Naive B cell (primary cell): ENCODE measurements at regions not wholly inside any gene's neighbourhood (a gene's known extent, or its start where the extent isn't known, plus 50 kb on each side); places are given as distances from the start of the nearest gene placed in this dataset.

ENCODE experiments used
- ATAC-seq, 2 donors: fragments of 150-1000 bp; cut with Tn5 transposase; 2 replicates each; pipeline ENCODE4 v1.10.0; 2021; ENCODE audit warnings: low read depth in 2 of 2, mild to moderate bottlenecking in 2 of 2, moderate library complexity in 2 of 2
- DNase-seq: peaks from one replicate; pipeline ENCODE4 v3.0.0; 2022
- H3K27ac Mint-ChIP-seq, 6 donors: one replicate each; pipeline ENCODE4 v1.8.0; 2020 to 2022; ENCODE audit warnings: mild to moderate bottlenecking in 6 of 6, mixed read lengths in 6 of 6, moderate library complexity in 5 of 6, inconsistent platforms in 2 of 6
- H3K27me3 Mint-ChIP-seq, 3 donors: one replicate each; pipeline ENCODE4 v1.8.0; 2021 to 2022; ENCODE audit warnings: mixed read lengths in 3 of 3, mild to moderate bottlenecking in 1 of 3
- H3K36me3 Mint-ChIP-seq, 2 donors: one replicate each; pipeline ENCODE4 v1.8.0; 2020 to 2022; ENCODE audit warnings: mixed read lengths in 2 of 2, inconsistent platforms in 1 of 2, mild to moderate bottlenecking in 1 of 2
- H3K4me1 Mint-ChIP-seq, 3 donors: one replicate each; pipeline ENCODE4 v1.8.0; 2020 to 2022; ENCODE audit warnings: mixed read lengths in 3 of 3, inconsistent platforms in 1 of 3, mild to moderate bottlenecking in 1 of 3, moderate library complexity in 1 of 3
- H3K4me3 Mint-ChIP-seq, 8 donors: one replicate each; pipeline ENCODE4 v1.8.0; 2020 to 2022; ENCODE audit warnings: mild to moderate bottlenecking in 8 of 8, mixed read lengths in 8 of 8, moderate library complexity in 8 of 8, inconsistent platforms in 2 of 8
- H3K9me3 Mint-ChIP-seq, 7 donors: one replicate each; pipeline ENCODE4 v1.8.0; 2020 to 2022; ENCODE audit warnings: mixed read lengths in 7 of 7, mild to moderate bottlenecking in 5 of 7, inconsistent platforms in 2 of 7, moderate library complexity in 1 of 7

DNA sequence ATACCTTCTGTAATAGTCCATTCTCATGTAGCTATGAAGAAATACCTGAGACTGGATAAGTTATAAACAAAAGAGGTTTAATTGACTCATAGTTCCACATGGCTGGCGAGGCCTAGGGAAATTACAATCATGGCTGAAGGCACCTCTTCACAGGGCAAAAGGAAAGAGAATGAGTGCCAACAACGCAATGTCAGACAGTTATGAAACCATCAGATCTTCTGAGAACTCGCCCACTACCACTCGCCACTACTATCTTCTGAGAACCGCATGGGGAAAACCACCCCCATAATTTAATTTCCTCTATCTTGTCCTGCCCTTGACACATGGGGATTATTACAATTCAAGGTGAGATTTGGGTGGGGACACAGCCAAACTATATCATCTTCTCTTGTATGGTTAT lies 406.8 kb upstream of the CBLB start:
- no peak overlapping the region for H3K4me3 Mint-ChIP-seq
- no peaks in the 10 kb centered on the region for H3K27me3 Mint-ChIP-seq
- DNase-seq (no peak), ATAC-seq (no peak)
- peaks cover 8 to 18% of the 10 kb centered on the region in 2 donors for H3K36me3 Mint-ChIP-seq
- peaks cover 1 to 13% (median 5%) of the 10 kb centered on the region in 7 donors for H3K9me3 Mint-ChIP-seq
- no peak overlapping the region for H3K27ac Mint-ChIP-seq
- peaks cover 25 to 29% (median 28%) of the 10 kb centered on the region in 3 donors for H3K4me1 Mint-ChIP-seq

DNA sequence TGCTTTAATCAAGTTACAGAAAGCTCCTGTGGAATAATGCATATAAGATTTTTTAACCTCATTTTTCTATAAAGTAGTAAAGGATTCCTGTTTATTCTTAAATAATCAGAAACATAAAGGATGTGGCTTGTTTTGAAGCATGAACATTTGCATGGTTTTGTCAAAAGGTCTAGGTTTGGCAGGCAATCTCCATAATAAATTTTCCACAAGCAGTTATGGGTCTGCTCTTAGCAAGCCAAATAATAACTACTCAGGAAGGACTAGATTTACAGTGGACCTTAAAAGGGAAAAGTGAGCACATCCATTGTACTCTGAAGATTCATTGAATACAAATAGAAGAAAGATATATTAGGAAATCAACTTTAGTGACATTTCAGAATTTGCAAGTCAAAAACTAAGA lies 407.3 kb upstream of the CBLB start:
- peaks cover 1 to 13% (median 5%) of the 10 kb centered on the region in 7 donors for H3K9me3 Mint-ChIP-seq
- no peak overlapping the region for H3K4me3 Mint-ChIP-seq
- ATAC-seq (no peak), DNase-seq (no peak)
- H3K27me3 Mint-ChIP-seq = no peaks in the 10 kb centered on the region
- H3K36me3 Mint-ChIP-seq = peaks cover 8 to 18% of the 10 kb centered on the region in 2 donors
- peaks cover 23 to 24% (median 23%) of the 10 kb centered on the region in 3 donors for H3K4me1 Mint-ChIP-seq
- H3K27ac Mint-ChIP-seq = peak overlapping the region in 1 of 6 donors; percentile 23

DNA sequence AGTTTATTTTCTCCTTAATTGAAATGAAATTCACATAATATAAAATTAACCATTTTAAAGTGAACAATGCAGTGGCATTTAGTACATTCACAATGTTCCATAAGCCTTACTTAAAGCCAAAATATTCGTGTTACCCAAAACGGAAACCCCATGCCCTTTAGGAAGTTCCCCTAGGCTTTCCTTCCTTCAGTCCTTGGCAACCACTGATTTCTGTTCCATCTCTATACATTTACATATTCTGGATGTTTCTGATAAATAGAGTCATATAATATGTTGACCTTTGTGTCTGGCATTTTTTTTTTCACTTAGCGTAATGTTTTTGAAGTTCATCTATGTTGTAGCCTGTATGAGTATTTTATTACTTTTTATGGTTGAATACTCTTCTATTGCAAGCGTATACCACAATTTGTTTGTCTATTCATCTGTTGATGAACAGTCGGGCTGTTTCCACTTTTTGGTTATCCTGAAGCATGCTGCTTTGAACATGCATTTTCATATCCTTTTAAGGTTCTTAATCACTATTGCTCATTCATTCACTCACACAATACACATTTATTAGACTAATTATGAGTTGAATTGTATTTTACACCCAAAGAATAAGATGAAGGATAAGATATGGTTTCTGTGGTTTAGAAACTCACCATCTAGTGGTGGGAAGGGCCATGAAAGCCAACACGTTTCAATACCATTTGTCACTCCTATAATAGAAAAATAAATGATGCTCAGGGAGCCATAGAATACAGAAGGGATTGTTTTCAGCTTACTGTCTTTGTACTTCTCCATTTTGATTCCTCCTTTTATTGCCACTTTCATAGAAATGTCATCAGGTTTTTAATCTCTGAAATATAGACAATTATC lies 408.2 kb upstream of the CBLB start:
- H3K27ac Mint-ChIP-seq = peak overlapping the region in 1 of 6 donors; percentile 16
- no peaks in the 10 kb centered on the region for H3K27me3 Mint-ChIP-seq
- peaks cover 8 to 18% of the 10 kb centered on the region in 2 donors for H3K36me3 Mint-ChIP-seq
- ATAC-seq = no peak
- DNase-seq = no peak
- peaks cover 1 to 13% (median 5%) of the 10 kb centered on the region in 7 donors for H3K9me3 Mint-ChIP-seq
- no peak overlapping the region for H3K4me3 Mint-ChIP-seq
- peaks cover 16 to 20% (median 17%) of the 10 kb centered on the region in 3 donors for H3K4me1 Mint-ChIP-seq

DNA sequence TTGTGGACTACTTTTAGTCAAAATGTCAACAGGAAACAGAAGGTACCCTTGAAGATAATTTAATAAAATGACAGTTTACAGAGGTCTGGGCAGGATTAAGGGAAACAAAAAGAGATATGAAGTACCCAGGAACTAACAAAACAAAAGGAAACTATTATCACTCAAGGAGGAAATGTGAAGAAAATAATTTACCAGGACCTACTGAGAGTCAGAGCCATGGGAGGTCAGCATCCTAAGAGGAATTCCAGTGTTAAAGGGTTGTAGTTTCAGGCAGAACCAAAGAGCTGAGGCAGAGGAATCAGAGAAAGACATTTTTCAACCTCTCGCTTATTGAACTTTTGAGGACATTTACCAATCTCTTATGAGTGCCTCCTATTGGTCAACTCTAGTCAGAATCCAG lies 408.9 kb upstream of the CBLB start:
- H3K4me3 Mint-ChIP-seq = no peak overlapping the region
- H3K4me1 Mint-ChIP-seq = peaks cover 16 to 20% (median 17%) of the 10 kb centered on the region in 3 donors
- ATAC-seq (no peak), DNase-seq (no peak)
- peaks cover 12 to 18% of the 10 kb centered on the region in 2 donors for H3K36me3 Mint-ChIP-seq
- H3K9me3 Mint-ChIP-seq = peaks cover 1 to 13% (median 5%) of the 10 kb centered on the region in 7 donors
- H3K27me3 Mint-ChIP-seq = no peaks in the 10 kb centered on the region
- H3K27ac Mint-ChIP-seq = no peak overlapping the region

DNA sequence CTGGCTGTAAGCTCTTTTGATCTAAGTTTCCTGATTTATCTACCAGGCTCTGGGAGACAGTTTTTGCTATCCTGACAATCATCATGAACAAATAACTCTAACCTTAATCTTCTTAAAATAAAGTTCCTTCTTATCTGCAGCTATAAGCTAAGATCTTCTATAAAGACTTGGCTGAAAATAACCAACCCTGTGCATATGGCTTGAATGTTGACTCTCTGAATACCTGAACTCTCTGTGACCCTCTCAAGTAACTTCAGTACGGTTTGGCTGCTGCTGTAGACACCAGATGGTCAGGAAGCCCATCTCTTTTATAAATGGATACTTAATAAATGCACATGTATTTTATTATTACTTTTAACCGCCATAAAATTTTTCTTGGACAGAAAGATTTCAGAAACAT lies 412.4 kb upstream of the CBLB start:
- Mint-ChIP-seq H3K9me3 (peaks cover 0 to 5% (median 0%) of the 10 kb centered on the region in 7 donors), H3K4me3 (no peak overlapping the region), H3K27me3 (peaks cover 0 to 4% (median 0%) of the 10 kb centered on the region in 3 donors), H3K36me3 (peaks cover 7 to 8% of the 10 kb centered on the region in 2 donors), H3K27ac (no peak overlapping the region), H3K4me1 (peaks cover 16 to 19% (median 17%) of the 10 kb centered on the region in 3 donors)
- ATAC-seq = no peak
- DNase-seq = no peak

DNA sequence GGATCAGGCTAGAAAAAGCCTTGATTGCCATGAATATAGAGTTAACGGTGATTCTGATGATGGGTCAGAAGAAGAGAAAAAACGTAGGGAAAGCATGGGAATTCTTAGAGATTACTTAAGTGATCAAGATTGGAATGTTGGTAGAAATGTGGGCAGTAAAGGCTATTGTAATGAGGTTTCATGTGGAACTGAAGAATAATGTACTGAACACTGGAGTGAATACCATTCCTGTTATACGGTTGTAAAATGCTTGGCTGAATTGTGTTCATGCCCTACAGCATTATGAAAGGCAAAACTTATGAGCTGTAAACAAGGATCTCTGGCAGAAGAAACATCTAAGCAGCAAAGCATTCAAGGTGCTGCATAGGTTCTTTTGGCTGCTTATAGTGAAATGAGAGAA lies 414.1 kb upstream of the CBLB start:
- ATAC-seq (no peak), DNase-seq (no peak)
- H3K9me3 Mint-ChIP-seq = peaks cover 0 to 10% (median 0%) of the 10 kb centered on the region in 7 donors
- H3K27me3 Mint-ChIP-seq = peaks cover 0 to 4% (median 0%) of the 10 kb centered on the region in 3 donors
- H3K27ac Mint-ChIP-seq = no peak overlapping the region
- H3K36me3 Mint-ChIP-seq = peaks cover 5 to 8% of the 10 kb centered on the region in 2 donors
- no peak overlapping the region for H3K4me3 Mint-ChIP-seq
- H3K4me1 Mint-ChIP-seq = peaks cover 3 to 5% (median 5%) of the 10 kb centered on the region in 3 donors

DNA sequence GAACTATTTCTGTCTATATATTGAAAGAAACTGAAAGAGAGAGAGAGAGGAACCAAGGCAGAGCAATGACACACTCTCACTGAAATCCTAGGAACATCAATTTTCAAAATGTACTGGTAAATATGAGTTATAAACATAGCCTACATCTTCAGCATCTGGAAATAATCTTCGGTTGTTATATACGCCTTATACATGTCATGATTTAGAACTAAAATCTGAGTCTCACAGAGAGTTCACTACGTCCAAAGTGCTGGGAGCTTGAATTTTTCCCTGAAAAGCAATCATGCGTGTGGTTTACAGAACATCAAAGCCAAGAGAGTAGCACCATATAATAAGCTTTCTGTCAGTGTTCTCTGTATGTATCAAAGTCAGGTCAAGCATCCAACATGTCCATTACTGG lies 420.0 kb upstream of the CBLB start:
- H3K4me1 Mint-ChIP-seq = peaks cover 5 to 7% (median 7%) of the 10 kb centered on the region in 3 donors
- H3K36me3 Mint-ChIP-seq = no peaks in the 10 kb centered on the region
- DNase-seq = no peak
- H3K27ac Mint-ChIP-seq = no peak overlapping the region
- no peak overlapping the region for H3K4me3 Mint-ChIP-seq
- H3K27me3 Mint-ChIP-seq = peaks cover 0 to 4% (median 0%) of the 10 kb centered on the region in 3 donors
- ATAC-seq = no peak
- peaks cover 0 to 7% (median 0%) of the 10 kb centered on the region in 7 donors for H3K9me3 Mint-ChIP-seq

DNA sequence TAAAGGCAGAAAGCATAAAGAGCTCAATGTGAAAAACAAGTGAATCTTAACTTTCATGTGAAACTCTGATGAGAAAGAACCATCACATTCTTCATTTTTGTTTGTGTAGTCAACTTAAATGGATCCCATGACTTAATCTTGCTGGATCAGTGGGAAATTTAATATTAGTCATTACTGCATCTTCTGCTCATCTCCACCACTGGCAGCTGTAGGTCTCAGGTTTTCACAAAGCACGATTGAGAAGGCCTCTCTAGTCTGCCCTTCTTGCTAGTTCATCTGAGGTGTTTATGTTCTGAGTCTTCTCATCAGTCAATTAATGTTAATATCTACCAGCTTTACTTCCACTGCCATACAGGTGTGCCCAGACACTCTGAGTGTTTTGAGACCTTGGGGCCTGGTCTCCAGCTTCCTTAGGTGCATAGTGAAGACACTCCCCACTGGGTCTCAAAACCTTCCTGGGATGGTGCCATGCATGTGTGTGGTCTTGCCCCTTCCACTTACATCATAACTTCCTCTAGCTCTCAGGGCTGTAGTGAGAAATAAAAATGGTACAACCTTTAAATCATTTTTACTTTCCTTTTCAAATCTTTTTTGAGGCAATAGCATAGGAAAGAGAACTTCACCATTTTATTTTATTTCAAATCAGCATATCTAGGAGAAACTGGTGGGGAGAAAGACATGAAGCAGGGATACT lies 421.6 kb upstream of the CBLB start:
- Mint-ChIP-seq H3K36me3 (no peaks in the 10 kb centered on the region), H3K27ac (peak overlapping the region in 3 of 6 donors; percentile 10 to 42 (median 14)), H3K9me3 (peaks cover 0 to 5% (median 0%) of the 10 kb centered on the region in 7 donors), H3K4me3 (no peak overlapping the region), H3K27me3 (no peaks in the 10 kb centered on the region), H3K4me1 (peaks cover 5 to 7% (median 7%) of the 10 kb centered on the region in 3 donors)
- DNase-seq (no peak), ATAC-seq (no peak)

DNA sequence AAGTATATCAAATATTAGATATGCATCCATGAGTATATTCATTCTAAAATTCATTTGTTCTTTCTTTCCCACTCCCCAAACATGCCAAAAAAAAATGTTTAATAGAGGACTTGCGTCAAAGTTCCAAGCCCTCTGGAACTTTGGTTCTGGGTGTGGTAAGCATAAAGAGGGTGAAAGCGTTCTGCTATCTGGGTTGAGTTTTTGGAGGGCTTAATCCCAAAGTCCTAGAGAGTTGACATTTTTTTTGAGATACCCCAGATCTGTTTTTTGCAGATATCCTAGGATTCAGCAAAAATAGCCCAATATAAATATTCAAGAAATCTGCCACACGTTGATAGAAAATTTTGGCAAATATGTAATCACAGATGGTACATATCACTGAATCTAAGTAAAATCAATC lies 424.3 kb upstream of the CBLB start:
- peaks cover 5 to 7% (median 7%) of the 10 kb centered on the region in 3 donors for H3K4me1 Mint-ChIP-seq
- no peak overlapping the region for H3K4me3 Mint-ChIP-seq
- no peak for DNase-seq
- ATAC-seq = no peak
- H3K27ac Mint-ChIP-seq = no peak overlapping the region
- no peaks in the 10 kb centered on the region for H3K27me3 Mint-ChIP-seq
- no peaks in the 10 kb centered on the region for H3K36me3 Mint-ChIP-seq
- no peaks in the 10 kb centered on the region for H3K9me3 Mint-ChIP-seq

DNA sequence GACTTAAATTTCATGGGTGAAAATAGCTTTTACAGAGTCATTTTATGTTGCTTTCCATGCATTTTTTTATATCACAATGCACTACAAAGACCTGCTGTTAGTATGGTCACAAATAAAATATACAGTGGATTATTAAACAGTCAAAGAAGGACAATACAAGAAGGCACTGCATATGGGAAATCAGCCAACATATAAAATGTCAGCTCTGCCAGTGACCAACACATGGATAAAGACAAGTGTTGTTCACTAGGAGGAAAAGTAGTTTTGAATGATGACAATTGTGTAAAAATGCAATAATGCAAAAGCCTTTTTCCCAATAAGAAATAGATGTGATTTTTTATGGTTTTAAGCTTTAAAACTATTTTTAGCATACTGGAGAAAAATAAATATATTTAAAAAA lies 425.3 kb upstream of the CBLB start:
- Mint-ChIP-seq H3K27ac (no peak overlapping the region), H3K36me3 (no peaks in the 10 kb centered on the region), H3K9me3 (no peaks in the 10 kb centered on the region), H3K27me3 (no peaks in the 10 kb centered on the region), H3K4me3 (no peak overlapping the region), H3K4me1 (peaks cover 5 to 7% (median 7%) of the 10 kb centered on the region in 3 donors)
- DNase-seq (no peak), ATAC-seq (no peak)

DNA sequence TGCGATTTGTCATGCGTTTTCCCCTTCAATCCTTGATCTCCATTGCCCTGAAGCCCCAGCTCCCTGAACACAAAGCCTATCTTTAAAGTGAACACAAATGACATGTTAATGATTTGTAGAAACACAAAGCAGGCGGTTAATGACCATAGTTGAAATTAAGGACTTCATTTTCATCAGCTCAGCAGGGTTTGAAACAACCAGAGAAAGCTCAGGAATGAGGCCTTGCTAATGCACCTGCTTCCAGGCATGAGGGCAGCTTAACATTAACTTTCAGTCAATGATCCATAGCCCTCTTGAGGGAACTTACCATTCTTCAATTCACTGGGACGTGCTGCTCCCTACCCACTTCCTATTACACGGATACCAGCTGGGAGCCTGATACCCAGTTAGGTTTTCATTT lies 427.2 kb upstream of the CBLB start:
- Mint-ChIP-seq H3K4me3 (no peak overlapping the region), H3K4me1 (peaks cover 0 to 3% (median 0%) of the 10 kb centered on the region in 3 donors), H3K9me3 (no peaks in the 10 kb centered on the region), H3K36me3 (no peaks in the 10 kb centered on the region), H3K27ac (peak overlapping the region in 1 of 6 donors; percentile 47), H3K27me3 (no peaks in the 10 kb centered on the region)
- no peak for DNase-seq
- no peak for ATAC-seq

DNA sequence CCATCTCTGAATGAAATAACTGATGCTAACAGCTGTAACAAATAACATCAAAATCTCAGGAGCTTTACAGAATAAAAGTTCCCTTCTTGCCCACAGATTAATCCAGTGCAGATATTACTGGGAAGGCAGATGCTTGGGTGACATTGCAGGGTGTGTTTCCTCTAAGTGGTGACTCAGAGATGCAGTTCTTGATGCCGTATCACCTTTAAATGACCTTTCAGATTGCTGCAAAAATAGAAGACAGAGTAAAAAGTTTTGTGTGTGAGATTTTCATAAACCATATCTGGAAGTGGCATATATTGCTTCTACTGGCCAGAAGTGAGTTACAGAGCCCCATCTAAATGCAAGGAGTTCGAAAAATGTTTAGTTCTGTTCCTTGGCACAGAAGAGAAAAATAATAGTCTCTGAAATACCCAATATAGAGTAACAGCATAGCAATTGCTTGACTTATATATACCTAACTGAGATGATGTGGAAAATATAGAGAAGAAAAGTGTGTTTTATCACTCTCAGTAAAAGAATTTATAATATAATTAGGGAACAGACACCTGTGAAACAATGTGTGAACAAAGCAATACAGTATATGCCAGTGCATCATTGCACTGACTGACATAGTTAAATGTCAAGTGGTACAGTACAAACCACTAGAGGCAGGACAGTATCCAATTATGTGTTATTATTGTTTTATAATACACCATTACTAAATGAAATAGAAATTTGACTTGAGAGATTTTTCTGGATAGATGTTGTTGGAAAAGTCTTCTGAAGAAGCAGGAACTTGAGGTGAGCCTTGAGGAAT lies 430.7 kb upstream of the CBLB start:
- DNase-seq (no peak), ATAC-seq (no peak)
- H3K36me3 Mint-ChIP-seq = no peaks in the 10 kb centered on the region
- no peaks in the 10 kb centered on the region for H3K9me3 Mint-ChIP-seq
- peak overlapping the region in 1 of 6 donors; percentile 30 for H3K27ac Mint-ChIP-seq
- H3K4me1 Mint-ChIP-seq = peaks cover 11 to 14% (median 14%) of the 10 kb centered on the region in 3 donors
- H3K4me3 Mint-ChIP-seq = no peak overlapping the region
- H3K27me3 Mint-ChIP-seq = no peaks in the 10 kb centered on the region
